ENCODE measurements at regions not wholly inside any gene's neighbourhood (a gene's known extent, or its start where the extent isn't known, plus 50 kb on each side); places are given as distances from the start of the nearest gene placed in this dataset.

DNA sequence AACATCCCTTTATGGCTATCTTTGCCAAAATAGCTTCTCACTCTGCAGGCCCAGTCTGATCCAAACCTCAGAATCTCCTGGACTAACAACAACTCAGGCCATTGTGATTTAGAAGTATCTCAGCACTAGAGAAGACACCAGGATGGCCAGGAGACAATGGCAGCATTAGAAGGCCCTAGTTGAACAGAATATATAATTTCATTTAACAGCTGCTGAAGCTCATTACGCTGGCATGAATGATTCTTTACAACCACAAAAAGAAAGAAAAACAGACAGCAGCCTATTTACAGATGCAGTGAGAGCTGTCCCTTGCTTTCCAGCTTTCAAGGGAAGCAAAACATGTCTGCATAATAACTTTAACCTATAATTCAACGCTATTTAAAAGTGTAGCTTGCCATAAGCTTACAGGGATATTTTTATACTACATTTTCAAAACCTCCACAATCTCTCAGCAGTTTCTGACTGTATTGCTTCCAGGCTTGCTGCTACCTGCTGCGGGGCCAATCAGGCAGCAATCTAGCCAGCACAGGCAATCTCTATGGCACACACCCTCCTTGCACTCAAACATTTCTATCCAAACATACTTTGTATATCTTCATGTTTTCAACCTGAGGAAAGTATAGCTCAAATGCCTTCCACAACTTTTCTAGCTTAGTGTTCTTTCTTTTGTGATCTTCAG, 107.3 kb downstream of the OGFRL1 start:
- DNase-seq (ENCODE audit: extremely low read depth, low read depth), result no peak

DNA sequence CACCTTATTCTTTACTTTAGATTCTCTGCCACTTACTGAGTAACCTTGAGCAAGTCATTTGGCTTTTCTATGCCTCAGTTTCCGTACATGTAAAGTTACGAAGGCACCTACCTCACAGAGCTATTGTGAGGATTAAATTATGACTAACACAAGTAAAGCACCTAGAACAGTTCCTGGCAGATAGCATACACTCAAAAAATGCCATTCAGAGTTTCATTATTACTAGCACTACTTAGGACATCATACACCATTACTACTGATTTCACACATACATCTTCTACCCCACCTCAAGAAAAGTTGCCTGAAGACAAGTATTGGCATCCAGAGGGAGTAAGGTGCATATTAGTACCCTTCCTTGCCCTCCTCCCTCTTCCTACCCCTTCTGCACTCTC, 107.8 kb downstream of the OGFRL1 start:
- no peak for DNase-seq (ENCODE audit: extremely low read depth, low read depth)

DNA sequence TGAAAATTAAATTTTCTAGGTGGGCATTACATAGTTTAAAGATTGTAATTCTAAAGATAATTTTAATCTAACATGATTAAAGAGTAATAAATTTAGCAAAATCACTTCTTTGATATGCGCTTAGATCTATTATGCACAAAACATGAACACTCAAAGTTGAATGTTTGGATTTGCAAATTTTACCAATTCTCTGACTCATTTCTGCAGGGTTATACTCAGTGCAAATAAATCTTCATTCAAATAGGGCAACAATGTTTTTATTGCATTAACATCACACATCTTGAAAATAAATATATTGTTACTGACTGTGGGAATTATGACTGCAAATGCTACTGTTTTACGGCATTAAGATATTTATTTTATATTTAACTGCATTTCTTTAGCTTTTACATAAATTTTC, 110.7 kb downstream of the OGFRL1 start:
- DNase-seq (ENCODE audit: extremely low read depth, low read depth), result no peak

DNA sequence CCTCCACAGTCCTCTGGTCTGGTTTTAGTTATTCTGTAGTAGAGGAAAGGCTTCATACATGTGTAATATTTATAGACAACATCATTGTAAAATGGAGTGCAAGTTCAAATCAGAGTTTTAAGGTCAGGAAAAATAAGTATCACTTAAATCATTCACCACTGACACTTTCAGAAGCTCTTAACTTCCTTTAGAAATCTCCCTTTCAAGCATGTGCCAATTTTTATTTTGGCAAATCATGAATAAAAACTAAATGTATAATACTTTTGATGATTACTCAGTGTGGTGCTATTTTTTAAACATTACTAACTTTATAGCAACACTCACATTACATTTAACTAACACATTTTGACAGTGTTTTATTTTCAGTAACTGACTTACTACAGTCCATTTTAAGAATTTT, 112.2 kb downstream of the OGFRL1 start:
- peak; percentile 34 for DNase-seq (ENCODE audit: extremely low read depth, low read depth)

DNA sequence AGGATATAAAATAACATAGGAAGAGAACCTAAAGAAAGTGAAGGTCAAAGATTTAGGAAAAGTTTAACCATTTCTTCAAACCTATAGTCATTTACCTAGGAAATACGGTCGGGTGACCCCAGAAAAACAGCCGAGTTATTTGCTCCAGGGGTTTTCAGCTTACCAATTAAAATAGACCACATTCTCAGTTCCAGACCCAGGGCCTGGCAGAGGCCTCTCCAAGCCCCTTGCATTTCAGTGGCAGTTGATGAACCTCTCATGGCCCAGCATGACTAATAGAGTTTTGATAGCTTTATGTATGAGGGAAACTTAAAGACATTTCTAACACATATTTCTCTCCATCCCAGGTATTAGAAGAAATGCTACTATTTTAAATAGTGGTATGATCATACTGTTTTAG, 113.5 kb downstream of the OGFRL1 start:
- no peak for DNase-seq (ENCODE audit: extremely low read depth, low read depth)

DNA sequence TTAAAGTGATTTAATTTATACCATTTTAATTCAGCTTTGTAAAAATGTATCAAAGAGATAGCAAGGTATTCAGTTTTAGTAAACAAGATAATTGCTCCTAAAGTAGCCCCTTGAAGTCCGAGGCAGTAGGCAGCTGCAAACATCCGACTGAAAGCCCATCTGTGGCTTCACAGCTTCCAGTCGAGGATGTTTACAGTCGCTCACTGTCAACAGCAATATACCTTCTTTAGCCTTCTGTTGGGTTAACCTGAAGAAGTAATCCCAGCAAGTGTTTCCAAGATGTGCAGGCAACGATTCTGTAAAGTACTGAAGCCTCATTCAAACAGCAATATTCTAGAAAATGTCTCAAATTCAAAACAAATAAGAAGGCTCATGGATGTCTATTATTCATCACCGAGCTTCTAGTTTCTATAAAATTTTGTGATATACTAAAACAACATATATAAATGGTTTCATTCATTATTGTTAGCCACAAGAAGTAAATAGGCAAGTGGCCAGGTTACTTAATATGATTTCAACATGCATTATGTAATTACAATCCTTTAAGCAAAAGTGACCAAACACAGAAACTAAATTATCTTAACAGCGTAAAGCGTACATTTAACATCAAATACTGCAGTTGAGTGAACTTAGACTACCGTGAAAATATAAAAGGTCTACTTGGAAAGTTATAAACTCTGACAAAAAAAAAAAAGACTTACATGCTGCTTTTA, 115.0 kb downstream of the OGFRL1 start:
- DNase-seq (ENCODE audit: extremely low read depth, low read depth), result no peak

DNA sequence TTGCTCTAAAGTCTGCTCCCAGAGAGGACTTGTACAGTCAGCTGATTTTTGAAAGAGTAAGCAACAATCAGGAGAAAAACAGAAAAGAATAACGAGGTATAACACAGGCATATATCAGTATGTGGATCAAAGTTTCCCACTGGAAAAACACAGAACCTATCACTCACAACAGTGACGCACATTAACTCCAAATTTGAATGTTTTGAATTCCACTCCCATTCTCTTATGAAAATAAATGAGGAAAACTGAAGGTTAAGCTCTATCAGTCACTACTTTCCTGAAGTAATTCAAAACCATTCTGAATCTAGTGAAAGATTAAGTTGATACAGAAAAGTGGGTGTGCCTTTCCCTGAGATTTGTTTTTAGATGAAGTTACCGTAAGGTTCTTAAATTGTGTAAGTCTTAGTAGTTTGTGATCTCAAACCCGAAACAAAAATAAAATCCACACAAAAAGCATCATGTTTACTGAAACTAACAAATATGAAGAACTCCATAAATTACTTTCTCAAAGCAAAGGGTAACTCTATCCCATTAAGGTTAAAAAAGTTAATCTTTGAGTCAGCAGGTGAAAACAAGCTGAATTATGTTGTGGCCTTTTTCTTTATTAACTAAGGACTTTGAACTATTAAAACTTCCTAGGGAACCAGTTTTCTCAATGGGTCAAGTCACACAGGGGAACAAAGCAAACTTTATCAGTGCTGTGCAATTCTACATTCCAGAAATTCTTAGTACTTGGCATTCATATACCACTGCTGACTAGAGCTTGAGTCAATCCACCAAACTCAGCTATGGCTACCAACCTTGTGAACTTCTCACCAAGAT, 115.7 kb downstream of the OGFRL1 start:
- DNase-seq (ENCODE audit: extremely low read depth, low read depth), result peak; percentile 78

DNA sequence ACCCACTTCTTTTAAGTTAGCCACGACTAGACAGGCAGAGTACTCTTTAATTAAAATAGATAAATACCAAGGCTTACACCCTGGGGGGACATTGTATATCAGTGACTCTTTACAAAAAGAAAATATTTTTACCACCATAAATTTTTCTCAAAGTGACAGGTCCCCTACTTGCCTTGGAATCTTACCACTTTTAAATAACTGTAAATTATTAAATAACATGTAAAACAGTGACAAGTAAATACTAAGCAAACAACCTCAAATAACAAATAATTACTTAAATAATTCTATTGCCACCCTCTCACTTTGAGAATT, 116.3 kb downstream of the OGFRL1 start:
- no peak for DNase-seq (ENCODE audit: extremely low read depth, low read depth)

DNA sequence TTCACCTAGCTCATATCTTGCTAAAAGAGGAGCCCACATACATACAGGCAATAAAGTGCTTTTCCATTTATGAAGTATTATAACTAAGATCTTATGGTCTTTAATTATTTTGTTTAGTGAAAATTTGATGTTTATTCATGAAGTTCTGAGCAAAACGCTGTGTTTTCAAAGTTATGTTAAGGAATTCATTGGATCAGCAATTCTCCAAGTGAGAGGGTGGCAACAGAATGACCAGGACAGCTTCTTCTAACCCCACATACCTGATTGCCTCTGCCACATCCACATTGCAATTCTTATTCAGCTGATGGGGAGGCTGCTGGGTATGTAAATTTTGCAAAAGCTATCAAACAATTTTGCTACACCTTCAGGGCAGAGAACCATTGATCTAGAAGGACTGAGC, 116.8 kb downstream of the OGFRL1 start:
- no peak for DNase-seq (ENCODE audit: extremely low read depth, low read depth)

DNA sequence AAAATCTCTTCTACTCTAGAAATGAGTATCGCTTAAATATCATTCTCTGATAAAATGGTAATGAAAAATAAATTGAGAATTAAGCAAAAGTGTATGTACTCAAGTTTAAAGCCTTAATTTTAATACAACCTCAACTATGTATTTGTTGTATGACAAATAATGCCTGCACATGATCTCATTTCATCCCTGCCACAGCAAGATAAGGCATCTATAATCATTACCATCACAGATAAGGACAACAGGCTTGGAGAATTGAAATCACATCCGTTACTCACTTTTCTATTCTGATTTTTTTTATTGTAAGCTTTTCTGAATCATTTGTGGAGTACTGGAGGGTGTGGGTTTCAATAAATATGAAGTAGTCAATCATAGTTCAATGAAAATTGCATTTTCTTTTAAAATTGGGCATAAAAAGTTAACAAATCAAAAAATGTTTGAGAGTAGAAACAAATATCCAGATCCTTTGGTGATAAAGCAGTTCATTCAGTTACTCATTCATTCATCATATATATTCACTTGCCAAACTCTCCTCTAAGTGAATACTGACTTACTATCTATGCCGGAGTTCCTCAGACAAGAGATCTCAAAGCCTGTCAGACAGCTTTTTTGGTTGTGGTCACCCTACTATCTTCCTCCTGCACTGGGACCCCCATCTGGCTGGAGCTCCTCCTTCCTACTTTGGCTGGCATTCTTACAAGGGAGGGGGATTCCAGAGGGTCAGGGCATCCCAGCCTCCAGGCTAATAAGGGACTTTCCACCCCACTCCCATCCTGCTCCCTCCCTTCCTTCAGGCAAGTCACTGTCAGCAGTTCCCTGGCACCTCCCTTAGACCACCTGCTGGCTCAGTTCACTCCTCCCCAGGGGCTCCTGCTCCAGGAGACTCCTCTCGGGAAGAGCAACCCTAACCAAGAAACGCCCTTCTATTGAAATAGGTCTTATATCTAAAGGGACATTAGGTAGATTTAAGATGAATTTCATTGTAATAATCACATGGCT, 118.6 kb downstream of the OGFRL1 start:
- peak; percentile 44 for DNase-seq (ENCODE audit: extremely low read depth, low read depth)

DNA sequence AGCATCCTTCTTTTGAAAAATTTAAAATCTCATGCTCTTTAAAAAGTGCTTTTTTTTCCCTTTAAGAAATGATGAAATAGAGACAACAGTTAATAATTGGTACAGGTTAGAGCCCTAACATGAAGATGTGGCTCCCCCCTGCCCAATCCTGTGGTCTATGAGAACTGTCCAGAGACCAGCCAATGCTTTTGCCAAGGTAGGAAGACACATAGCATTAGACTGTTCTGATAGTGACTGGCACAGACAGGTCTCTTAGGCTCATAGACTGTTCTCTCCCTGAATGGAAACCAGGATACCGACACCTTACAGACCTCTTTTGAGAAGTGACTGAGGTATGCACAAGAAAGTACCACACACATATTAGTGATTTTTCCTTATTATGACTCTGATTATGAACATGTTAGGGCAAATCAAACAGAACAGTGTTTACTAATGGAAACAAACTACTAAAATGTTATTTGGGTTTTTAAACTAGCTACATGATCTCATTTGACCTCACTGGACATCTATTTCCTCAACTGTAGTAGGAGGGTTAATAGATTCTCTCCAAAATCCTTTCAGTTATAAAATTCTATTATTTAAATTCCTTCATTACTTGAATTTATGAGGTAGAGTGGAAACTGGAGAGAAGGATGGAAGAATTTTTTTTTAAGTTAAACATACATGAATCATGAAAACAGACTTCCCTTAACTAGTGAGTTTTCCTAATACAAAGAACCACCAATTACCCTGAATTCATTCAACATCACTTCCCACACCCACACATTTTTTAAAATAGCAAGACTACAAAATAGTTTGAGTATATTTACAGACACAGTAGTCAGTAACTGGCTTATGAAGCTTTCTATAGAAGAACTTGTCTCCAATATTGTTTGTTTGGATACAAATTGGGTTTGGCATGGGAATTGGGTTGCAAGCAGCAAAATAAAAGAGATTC, 120.4 kb downstream of the OGFRL1 start:
- DNase-seq (ENCODE audit: extremely low read depth, low read depth), result no peak

DNA sequence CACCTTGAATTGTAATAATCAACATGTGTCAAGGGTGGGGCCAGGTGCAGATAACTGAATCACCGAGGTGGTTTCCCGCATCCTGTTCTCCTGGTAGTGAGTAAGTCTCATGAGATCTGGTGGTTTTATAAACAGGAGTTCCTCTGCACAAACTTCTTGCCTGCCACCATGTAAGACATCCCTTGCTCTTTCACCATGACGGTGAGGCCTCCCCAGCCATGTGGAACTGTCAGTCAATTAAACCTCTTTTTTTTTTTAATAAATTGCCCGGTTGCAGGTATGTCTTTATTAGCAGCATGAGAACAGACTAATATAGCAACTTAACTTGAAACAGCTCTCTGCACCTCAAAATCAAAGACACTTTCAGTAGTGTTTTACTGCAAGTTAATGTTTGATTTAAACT, 121.6 kb downstream of the OGFRL1 start:
- no peak for DNase-seq (ENCODE audit: extremely low read depth, low read depth)

DNA sequence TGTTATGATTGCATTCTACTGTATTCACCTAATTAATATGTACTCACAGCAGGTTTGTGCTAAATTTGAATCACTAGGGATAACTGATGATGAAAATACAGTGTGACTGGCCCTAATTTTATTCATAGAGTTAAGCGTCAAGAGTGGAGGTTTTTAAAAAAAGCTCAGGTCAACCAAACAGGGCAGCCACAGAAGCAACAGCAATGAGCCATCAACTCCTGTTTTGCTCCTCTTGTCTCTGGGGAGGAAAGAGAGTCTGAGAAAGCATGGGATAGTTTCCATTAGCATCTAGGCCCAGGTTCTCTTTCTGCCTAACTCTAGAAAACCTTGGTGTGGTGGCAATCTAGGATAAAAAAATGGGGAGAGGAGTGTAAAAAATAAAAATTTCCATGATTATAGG, 122.1 kb downstream of the OGFRL1 start:
- DNase-seq (ENCODE audit: extremely low read depth, low read depth), result no peak

DNA sequence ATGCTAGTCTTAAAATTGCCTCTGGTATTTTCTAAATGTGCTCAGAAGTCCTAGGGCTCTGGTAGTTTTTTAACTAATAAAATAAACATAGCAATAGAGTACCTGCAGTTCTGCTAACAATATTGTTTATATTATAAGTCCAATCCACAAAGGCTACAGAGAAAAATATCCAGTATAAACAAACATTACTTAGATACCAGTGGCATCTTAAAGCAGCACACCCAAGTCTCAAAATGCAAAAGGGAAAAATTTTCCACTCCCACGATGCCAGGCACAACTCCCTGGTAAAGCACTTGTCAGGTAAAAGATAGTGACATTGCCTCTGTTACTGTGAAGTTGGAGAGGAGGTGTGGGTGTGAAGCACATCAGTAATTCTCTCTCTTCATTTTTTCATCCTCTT, 123.3 kb downstream of the OGFRL1 start:
- no peak for DNase-seq (ENCODE audit: extremely low read depth, low read depth)

DNA sequence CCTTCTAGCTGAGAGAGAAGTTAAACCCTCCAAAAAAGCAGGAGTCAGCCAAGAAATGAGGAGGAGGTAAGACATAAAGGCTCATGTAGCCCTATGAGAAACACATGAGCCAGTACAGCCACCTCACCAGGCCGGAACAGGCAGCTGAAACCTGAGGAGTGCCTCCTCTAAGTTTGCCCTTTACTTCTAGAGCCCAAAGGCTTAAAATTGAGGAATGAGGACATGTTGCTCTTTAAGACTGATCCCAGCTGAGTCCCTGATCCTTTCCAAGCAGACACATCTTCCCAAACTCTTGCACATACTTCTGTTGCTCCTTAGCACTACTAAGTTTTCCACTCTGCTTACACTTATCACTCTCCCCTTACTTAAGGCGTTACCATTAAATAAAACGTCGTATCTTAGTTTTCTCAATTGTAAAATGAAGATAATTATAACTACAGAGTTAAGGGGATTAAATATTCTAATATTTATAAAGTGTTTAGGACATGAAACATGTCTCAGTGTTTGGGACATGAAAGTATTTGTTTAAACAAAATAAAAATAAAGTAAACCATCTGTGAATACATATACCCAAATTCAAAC, 124.0 kb downstream of the OGFRL1 start:
- no peak for DNase-seq (ENCODE audit: extremely low read depth, low read depth)

DNA sequence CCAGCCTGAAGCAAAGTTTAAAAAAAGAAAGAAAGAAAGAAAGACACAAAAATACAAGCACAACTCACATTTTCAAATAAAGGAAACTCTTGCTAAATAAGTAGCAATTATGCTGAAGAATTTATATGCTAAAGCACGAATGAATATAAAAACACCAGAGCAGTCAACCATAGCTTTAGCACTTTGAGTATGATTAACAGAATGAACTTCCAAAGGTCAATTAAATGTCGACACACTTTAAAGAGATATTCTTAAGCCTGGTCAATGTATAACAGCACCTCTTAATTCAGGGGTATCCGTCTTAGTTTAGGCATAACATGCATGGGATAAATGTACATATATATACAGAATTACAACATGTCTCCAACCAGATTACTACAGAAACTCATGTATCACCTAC, 125.9 kb downstream of the OGFRL1 start:
- no peak for DNase-seq (ENCODE audit: extremely low read depth, low read depth)

DNA sequence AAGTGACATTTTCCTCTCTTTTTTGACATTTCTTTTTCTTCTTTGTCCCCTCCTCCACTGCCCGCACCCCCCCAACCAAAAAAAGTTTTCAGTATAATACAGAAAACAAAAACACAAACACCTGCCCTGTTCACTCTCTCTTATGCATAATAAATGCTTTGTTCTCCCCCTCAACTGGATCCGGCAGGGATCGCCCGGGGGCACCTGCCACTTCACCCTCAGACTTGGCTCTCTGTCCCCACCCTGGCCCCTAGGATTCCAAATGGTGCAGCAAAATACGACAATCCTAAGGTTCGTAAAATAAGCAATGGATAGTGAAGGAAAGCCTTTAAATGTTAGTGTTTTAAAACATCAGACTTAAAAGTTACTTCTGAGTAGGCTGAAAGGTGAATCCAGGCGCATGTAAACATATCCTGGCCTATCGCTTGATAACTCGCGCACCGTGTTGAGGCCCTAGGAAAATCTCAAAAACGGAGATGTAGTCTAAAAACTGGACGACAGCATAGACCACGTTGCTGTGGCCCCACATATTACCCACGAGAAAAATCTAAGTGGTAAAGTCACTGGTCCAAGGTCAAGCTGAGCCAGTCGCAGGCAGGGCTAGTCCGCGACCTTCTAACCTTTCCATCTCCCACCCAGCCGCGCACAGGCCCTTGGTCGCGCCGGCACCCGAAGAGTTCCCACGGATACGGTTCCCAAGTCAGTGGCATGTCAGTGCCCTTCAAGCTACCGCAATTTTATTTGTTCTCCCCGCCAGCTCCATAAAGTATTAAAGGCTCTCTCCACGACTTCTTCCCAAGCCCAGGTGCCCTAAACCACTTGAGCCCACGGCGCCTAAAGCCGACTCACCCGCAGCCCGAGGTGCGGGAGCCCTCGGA, 130.8 kb downstream of the OGFRL1 start:
- no peak for DNase-seq (ENCODE audit: extremely low read depth, low read depth)

DNA sequence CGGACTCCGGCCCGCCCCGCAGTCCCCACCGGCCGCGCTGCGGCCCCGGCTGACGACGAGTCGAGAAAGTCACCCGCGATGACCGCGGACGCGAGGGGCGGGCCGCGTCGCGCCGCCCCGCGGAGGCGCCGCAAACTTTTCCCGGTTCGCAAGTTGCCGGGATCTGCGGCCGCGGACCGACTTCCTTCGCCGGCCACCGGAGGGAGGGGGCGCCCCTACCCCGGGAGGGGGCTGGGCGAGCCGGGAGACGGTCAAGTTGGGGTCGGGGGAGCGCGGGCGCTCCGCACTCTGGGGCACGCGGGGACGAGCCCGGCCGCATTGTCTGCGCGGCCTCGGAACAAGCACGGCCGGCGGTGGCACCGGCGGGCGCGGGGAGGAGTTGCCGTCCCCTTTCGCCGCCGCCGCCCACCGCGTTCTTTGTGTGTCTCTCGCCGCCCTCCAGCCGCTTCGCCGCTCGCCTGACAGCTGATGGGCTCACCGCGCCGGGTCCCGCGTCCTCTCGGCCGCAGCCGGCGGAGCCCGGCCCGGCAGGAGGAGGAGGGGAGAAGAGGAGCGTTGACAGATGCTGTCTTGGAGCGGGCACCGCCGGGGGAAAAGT, 131.6 kb downstream of the OGFRL1 start:
- no peak for DNase-seq (ENCODE audit: extremely low read depth, low read depth)

Measured in NCI-H460 (cell line).